Nephron progenitor cell (in vitro differentiated cells): ENCODE measurements at regions not wholly inside any gene's neighbourhood (a gene's known extent, or its start where the extent isn't known, plus 50 kb on each side); places are given as distances from the start of the nearest gene placed in this dataset.

ENCODE experiments used
- DNase-seq: peaks from one replicate; pipeline ENCODE4 v3.0.0; 2021
- H3K27ac Mint-ChIP-seq: 2 replicates; pipeline ENCODE4 v1.8.0; 2021; ENCODE audit warnings: mild to moderate bottlenecking, moderate library complexity, mixed read lengths
- H3K27me3 Mint-ChIP-seq: 2 replicates; pipeline ENCODE4 v1.8.0; 2021; ENCODE audit warnings: mild to moderate bottlenecking, low read depth, mixed read lengths; ENCODE audit not compliant: poor library complexity
- H3K36me3 Mint-ChIP-seq: 2 replicates; pipeline ENCODE4 v1.8.0; 2021; ENCODE audit warnings: low read depth, mixed read lengths
- H3K4me1 Mint-ChIP-seq: 2 replicates; pipeline ENCODE4 v1.8.0; 2021; ENCODE audit warnings: mixed read lengths
- H3K4me3 Mint-ChIP-seq: 2 replicates; pipeline ENCODE4 v1.8.0; 2021; ENCODE audit warnings: mild to moderate bottlenecking, moderate library complexity, mixed read lengths
- H3K9me3 Mint-ChIP-seq: 2 replicates; pipeline ENCODE4 v1.8.0; 2021; ENCODE audit warnings: mild to moderate bottlenecking, moderate library complexity, mixed read lengths
- TF ChIP-seq, protein P1 (sequence below): fragments of 200-600 bp; sonication (generic); IDR thresholded peaks from 2 replicates; pipeline ENCODE4 v1.5.0; 2021; ENCODE audit warnings: antibody characterized with exemption

DNA sequence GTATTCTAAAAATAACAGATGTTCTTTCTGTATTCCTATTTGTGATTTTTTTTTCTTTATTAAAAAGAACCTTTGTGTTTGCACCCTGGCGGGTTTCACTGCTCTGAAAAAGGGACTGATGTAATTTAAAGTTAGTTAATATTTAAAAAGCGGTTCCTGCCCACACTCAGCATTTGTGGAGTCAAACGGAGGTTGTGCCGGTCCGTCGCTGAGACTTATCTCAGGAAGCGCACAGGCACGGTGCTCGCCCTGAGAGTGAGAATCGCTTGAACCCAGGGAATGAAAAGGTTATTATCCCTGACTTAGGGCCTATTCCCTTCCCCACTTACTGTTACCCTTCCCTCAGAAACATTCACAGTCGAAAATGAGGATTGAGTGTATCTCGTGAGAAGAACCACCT is 366.7 kb downstream of the THBS2 start:
- no peaks in the 10 kb centered on the region for H3K36me3 Mint-ChIP-seq
- peaks cover 24% of the 10 kb centered on the region for H3K27me3 Mint-ChIP-seq
- no peak overlapping the region for H3K4me3 Mint-ChIP-seq
- H3K9me3 Mint-ChIP-seq, result peaks cover 6% of the 10 kb centered on the region
- peaks cover 46% of the 10 kb centered on the region for H3K4me1 Mint-ChIP-seq
- no peak for DNase-seq
- no peak overlapping the region for H3K27ac Mint-ChIP-seq
- TF ChIP-seq, protein P1, sequence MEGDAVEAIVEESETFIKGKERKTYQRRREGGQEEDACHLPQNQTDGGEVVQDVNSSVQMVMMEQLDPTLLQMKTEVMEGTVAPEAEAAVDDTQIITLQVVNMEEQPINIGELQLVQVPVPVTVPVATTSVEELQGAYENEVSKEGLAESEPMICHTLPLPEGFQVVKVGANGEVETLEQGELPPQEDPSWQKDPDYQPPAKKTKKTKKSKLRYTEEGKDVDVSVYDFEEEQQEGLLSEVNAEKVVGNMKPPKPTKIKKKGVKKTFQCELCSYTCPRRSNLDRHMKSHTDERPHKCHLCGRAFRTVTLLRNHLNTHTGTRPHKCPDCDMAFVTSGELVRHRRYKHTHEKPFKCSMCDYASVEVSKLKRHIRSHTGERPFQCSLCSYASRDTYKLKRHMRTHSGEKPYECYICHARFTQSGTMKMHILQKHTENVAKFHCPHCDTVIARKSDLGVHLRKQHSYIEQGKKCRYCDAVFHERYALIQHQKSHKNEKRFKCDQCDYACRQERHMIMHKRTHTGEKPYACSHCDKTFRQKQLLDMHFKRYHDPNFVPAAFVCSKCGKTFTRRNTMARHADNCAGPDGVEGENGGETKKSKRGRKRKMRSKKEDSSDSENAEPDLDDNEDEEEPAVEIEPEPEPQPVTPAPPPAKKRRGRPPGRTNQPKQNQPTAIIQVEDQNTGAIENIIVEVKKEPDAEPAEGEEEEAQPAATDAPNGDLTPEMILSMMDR, result no peak

- Mint-ChIP-seq H3K27ac (no peak overlapping the region), H3K4me1 (peaks cover 44% of the 10 kb centered on the region)
- TF ChIP-seq, protein P1, result no peak
Measured at GRCh38 chr6:168885751-168886742, 367.6 kb downstream of the THBS2 start.

GRCh38 chr6:168885196-168885595 is 368.4 kb downstream of the THBS2 start:
- no peak overlapping the region for H3K4me3 Mint-ChIP-seq
- peaks cover 41% of the 10 kb centered on the region for H3K4me1 Mint-ChIP-seq
- H3K9me3 Mint-ChIP-seq, result peaks cover 6% of the 10 kb centered on the region
- H3K27ac Mint-ChIP-seq, result no peak overlapping the region
- H3K36me3 Mint-ChIP-seq, result no peaks in the 10 kb centered on the region
- TF ChIP-seq, protein P1, result no peak
- DNase-seq, result no peak
- H3K27me3 Mint-ChIP-seq, result peaks cover 26% of the 10 kb centered on the region

More at GRCh38 chr6:168885751-168886742, 367.6 kb downstream of the THBS2 start:
- DNase-seq, result no peak
- no peaks in the 10 kb centered on the region for H3K36me3 Mint-ChIP-seq
- peaks cover 27% of the 10 kb centered on the region for H3K27me3 Mint-ChIP-seq
- no peak overlapping the region for H3K4me3 Mint-ChIP-seq
- H3K9me3 Mint-ChIP-seq, result peaks cover 6% of the 10 kb centered on the region

DNA sequence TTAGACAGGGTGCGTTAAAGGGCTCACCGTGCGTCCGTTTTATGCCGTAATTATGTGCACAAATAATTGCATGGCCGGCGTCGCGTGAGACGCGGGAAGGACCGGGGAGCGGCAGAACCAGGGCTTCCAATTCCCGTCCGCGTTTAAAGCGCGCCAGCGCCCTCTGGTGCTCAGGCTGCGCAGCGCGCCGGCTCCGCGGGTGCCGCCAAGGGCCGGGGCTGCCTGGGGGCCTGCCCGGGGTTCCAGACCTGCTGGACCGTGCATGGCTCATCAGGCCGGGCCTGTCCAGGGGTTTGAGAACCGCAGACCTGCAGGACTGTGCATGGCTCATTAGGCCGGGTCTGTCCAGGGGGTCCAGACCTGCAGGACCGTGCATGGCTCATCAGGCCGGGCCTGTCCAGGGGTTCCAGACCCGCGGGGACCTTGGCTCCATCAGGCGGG is 369.0 kb downstream of the THBS2 start:
- TF ChIP-seq, protein P1, result peak; percentile 91
- Mint-ChIP-seq H3K4me3 (no peak overlapping the region), H3K27ac (no peak overlapping the region), H3K9me3 (peaks cover 6% of the 10 kb centered on the region), H3K4me1 (peaks cover 37% of the 10 kb centered on the region), H3K27me3 (peaks cover 26% of the 10 kb centered on the region), H3K36me3 (no peaks in the 10 kb centered on the region)
- DNase-seq, result peak; percentile 88

DNA sequence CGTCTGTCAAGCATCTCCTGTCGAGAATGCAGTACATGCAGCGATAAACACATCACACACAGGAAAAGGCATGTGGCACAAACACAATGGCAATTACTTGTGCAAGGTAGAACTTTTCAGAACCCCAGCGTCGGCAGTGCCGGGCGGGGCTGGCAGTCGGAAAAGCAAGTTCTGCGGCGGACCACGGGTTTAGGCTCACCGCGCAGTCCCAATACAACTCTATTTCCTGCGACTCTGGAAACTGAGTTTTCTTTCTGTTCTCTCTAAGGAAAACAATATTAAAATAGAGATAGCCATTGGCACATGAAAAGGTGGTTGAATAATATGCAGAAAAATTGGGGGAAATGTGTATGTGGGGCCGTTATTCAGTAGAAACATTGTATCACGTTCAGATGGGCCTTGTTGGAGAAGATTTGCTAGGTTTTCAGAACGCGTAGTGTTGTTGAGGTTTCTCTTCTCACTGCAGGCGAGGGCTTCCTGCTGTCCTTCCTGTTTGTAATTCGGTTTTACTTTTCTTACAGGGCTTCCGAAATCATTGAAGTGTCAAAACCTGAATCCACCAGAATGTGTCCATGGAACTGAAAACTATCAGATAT is 369.5 kb downstream of the THBS2 start:
- TF ChIP-seq, protein P1, result no peak
- no peak for DNase-seq
- H3K27me3 Mint-ChIP-seq, result peaks cover 29% of the 10 kb centered on the region
- peaks cover 37% of the 10 kb centered on the region for H3K4me1 Mint-ChIP-seq
- H3K36me3 Mint-ChIP-seq, result no peaks in the 10 kb centered on the region
- no peak overlapping the region for H3K4me3 Mint-ChIP-seq
- H3K9me3 Mint-ChIP-seq, result peaks cover 6% of the 10 kb centered on the region
- H3K27ac Mint-ChIP-seq, result no peak overlapping the region
